ENCODE measurements at regions not wholly inside any gene's neighbourhood (a gene's known extent, or its start where the extent isn't known, plus 50 kb on each side); places are given as distances from the start of the nearest gene placed in this dataset.
"Not testable (repeated sequence)": the region's sequence is repeated elsewhere in the genome, so short reads cannot be mapped to it uniquely, and the experiment has no call there.

DNA sequence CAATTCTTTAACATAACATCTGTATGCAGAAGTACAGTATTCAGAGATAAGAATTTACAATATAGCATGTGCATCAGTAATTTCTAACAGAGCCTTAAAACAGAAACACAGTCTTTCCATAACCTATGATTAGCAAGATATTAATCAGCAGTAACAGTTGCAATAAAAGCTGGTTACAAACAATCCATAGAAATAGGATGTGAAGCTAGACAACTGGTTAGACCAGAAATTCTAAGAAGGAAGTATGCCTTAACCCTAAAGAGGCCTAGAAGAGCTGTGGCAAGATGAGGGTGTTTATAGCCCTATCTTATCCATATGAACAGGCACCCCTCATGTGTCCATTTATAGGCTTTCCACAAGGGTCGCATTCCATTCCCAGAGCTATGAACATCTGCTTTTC, 492.1 kb upstream of the CBLB start:
- FAIRE-seq = not testable (repeated sequence)

DNA sequence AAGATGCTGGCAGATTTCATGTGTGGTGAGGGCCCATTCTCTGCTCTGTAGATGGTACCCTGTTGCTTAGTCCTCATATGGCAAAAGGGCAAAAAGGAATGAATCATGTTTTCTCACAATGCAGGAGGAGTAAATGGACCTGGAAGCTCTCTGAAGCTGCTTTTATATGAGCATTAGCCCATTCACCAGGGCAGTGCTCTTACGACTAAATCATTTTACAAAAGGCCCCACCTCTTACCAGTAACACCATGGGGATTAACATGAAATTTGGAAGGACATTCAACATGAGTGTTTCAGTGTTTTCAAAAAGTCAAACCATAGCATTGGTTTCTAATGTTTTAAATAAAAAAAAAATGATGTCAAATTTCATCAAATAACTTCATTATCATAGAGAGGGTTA, 495.7 kb upstream of the CBLB start:
- no peak for FAIRE-seq

DNA sequence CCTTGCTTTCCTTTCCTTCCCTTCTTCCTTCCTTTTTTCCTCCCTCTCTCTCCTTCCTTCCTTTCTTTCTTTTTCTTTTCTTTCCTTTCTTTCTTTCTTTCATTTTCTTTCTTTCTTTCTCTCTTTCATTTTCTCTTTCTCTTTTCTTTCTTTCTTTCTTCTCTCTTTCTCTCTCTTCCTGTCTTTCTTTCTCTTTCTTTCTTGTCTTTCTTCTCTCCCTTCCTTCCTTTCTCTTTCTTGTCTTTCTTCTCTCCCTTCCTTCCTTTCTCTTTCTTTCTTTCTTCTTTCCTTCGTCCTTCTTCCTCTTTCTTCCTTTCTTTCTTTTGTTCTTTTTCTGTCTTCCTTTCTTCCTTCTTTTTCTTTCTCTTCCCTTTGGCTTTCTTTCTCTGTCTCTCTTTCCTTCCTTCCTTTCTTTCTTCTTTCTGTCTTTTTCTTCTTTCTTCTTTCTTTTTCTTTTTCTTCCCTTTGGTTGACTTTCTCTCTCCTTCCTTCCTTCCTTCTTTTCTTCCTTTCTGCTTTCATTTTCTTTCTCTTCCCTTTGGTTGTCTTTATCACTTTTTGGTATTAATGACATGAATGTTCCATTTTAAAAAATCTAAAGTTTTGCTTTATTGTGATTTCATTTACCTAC, 496.4 kb upstream of the CBLB start:
- no peak for FAIRE-seq

DNA sequence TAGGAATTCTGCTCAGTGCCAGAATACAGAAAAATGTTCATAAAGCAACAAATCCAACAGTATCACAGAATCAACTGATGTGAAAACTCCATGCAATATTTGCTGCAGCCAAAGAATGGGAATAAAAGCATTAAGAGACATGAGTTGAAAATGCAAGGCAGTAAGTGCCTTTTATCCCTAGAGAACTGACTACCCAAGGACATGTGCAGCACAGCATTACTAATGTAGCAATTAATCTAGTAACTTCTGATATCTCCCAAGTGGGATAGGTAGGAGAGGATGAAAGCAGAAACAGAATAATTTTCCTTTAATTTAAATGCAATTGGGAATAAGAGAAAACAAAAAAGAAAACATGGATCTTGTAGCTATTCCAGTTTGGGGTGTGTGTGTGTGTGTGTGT, 497.5 kb upstream of the CBLB start:
- FAIRE-seq = no peak

GRCh38 chr3:106367496-106367895, 498.7 kb upstream of the CBLB start:
- no peak for FAIRE-seq

DNA sequence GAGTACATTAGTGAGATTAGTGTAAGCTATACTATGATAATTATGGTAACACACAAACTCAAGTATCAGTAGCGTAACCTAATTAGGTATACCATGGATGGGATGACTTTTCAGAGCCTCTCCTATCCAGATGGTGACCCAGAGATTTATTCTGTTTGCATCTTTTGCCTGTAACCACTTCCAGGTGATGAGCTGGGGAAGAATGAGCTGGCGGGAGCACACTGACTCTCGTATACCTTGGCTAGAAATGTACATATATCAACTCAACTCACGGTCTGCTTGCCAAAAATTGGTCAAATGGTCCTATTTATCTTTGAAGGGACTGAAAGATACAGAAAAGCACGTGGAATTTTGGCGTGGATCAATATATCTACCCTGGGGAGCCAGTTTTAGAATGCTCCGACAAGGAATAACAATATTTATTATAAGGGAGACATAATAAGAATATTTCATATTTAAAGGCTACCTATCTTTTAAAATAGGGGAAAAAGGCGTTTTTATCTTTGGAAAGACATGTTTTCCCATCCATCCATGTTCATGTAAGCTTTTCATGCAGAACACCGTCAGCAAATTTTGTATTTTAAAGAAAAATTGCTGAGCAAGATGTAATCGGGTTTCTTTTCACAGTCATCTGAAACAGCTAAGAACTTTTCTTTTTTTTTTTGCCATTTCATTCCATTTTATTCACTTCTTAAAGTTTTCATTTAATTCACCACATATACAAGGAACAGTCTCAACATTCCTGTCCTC, 502.6 kb upstream of the CBLB start:
- no peak for FAIRE-seq

GRCh38 chr3:106371971-106372805, 503.4 kb upstream of the CBLB start:
- FAIRE-seq = no peak

- FAIRE-seq = no peak
These were observed 504.0 kb upstream of the CBLB start for GRCh38 chr3:106372806-106373190.

DNA sequence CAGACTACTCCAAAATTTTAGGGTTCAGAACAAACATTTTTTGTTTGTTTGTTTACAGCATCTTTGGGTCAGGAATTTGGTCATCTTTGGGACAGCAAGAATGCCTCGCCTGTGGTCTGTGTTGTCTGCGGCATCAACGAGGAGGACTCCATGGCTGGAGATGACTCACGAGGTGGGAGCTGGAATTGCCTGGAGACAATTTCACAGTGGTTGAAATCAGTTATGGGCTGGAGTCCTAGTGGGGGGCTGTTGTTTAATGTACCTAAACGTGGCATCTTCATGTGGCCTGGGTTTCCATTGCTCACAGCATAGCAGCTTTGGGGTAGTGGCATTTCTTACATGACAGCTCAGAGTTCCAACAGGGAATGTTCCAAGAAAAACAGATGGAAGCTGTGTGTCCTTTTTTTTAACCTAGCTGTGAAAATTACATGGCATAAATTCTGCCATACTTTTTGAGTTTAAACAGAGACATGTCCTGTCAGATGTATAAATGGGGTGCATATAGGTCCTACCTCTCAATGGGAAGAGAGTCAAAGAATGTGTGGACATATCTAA, 507.3 kb upstream of the CBLB start:
- FAIRE-seq = no peak

DNA sequence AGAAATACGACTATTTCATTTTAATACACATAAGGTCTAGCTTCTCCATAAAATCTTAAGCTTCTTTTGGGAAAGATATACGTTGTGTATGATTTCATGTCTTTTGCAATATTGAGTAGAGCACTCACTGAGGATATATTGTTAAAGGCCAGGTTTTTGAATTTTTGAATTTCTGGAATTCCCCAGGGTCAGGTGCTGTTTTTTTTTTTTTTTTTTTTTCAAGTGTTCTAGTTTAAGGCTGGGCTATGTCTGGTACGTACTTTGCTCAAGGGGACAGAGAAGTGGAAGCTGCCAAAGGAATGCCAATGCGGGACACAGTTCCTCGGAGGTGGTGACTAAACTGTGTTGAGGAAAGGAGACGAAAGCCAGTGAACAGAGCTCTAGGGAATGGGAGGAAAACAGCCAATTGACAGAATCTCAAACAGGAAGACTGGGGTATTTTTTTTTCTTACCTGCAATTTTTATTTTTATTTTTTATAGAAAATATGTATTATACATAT, 510.5 kb upstream of the CBLB start:
- no peak for FAIRE-seq

GRCh38 chr3:106380232-106380631, 511.4 kb upstream of the CBLB start:
- FAIRE-seq = no peak

DNA sequence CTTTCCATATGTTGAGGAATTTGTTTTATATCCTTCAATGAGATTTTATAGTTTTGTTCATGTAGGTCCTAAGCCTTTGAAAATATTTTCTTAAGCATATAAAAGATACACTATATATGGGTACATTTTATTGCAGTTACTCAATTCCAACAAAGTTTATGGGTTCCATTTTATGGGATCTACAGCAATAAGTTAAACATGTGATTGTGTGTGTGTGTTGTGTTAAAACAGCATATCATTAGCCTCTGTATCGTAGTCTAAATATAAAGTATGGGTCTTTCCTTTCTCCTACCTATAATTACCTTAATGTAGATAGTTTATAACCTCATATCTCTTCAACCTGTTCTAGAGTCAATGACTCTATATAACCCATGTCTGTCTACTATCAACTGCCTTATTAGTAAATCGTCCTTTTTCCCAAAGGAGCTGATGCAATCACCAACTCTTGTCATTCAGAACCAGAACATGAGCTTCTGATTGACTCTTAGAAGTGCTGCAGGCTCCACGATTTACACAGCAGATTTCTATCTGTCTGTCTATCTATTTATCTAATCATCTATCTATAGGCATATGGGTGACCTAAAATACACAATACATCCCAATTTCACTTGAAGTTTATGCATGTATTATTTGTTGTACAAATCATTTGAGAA, 512.6 kb upstream of the CBLB start:
- peak; percentile 21 for FAIRE-seq

DNA sequence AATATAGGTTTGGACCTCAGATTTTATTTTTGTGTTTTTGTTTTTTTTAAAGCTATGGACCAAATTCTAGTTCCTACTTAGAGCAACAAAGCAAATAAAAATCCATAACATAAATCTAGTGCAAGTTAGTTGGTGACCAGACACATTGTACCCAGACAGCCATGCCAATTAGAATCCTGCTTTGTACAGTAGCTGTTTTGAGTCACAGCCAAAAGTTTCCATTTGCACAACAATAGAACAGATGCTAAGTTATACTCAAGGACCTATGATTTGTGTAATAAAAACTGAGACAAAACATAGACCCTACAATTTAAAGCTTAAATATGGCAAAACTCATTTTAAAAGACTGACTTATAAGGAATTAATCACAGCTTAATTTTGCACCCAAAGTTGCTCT, 513.1 kb upstream of the CBLB start:
- no peak for FAIRE-seq

GRCh38 chr3:106386050-106386449, 517.2 kb upstream of the CBLB start:
- FAIRE-seq = no peak

GRCh38 chr3:106392915-106393314, 524.1 kb upstream of the CBLB start:
- FAIRE-seq = no peak

GRCh38 chr3:106397006-106397405, 528.2 kb upstream of the CBLB start:
- FAIRE-seq = no peak

- no peak for FAIRE-seq
These were observed 530.2 kb upstream of the CBLB start for GRCh38 chr3:106398891-106399600.

GRCh38 chr3:106399761-106400160, 530.9 kb upstream of the CBLB start:
- FAIRE-seq = no peak

DNA sequence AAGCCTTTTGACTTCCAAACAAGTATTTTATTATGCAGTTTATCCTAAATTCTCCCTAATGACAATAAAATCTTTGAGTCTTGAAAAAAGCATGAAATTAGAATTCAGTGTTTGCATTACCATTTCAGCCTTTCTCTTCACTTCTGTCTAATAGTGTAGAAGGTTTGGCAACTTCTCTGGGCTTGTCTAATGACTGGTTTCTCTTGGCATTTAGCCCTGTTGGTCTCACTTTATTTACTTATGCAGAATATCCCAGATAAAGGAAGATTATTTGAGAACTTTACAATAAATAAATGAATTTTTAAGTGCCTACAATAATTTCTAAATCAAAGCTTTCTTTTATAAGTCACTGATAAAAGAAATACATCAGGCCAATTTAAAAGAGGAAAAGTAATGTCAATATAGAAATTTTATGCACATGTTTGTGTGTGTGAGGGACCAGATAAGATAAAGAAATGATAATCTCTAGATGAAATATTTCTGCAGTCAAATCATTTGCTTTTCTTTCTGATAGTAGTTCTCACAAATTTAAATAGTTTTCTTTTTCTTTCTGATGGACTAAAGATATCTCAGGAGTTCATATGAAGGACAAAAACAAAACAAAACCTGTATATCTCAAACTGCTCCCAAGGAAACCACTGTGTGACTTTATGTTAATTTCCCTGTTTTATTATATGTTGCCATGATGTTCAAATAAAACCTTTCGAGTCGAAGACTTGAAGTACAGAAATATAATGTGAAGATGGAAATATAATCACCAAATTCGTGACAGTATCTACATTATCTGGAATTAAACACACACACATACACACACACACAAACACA, 533.1 kb upstream of the CBLB start:
- no peak for FAIRE-seq

GRCh38 chr3:106403371-106404145, 534.7 kb upstream of the CBLB start:
- FAIRE-seq = no peak

All from colon (tissue), 2 donors.